AG10803 (cell line): ENCODE measurements at regions not wholly inside any gene's neighbourhood (a gene's known extent, or its start where the extent isn't known, plus 50 kb on each side); places are given as distances from the start of the nearest gene placed in this dataset.

ENCODE experiments used
- DNase-seq: peaks from one replicate; pipeline ENCODE4 v3.0.0; 2010; ENCODE audit warnings: low read depth
- H3K4me3 ChIP-seq: 2 replicates; pipeline ENCODE4 v1.5.1; 2011; ENCODE audit warnings: mild to moderate bottlenecking, low read length, control low read depth
- CTCF ChIP-seq: conservative IDR thresholded peaks from 2 replicates; pipeline ENCODE4 v1.5.1; 2011; ENCODE audit warnings: mild to moderate bottlenecking, low read length, control low read depth, inconsistent platforms

GRCh38 chr4:138078751-138079520 lies 163.2 kb downstream of the SLC7A11 start:
- no peak overlapping the region for H3K4me3 ChIP-seq
- DNase-seq, result peak; percentile 29
- no peak for TF ChIP-seq CTCF

- DNase-seq, result no peak
- no peak for TF ChIP-seq CTCF
These were observed 163.9 kb downstream of the SLC7A11 start for GRCh38 chr4:138078253-138078652.

GRCh38 chr4:138076561-138076960 lies 165.6 kb downstream of the SLC7A11 start:
- TF ChIP-seq CTCF, result no peak
- H3K4me3 ChIP-seq, result no peak overlapping the region
- no peak for DNase-seq

More at GRCh38 chr4:138078253-138078652, 163.9 kb downstream of the SLC7A11 start:
- H3K4me3 ChIP-seq, result no peak overlapping the region

GRCh38 chr4:138070816-138071215 lies 171.3 kb downstream of the SLC7A11 start:
- no peak for TF ChIP-seq CTCF
- no peak for DNase-seq
- no peak overlapping the region for H3K4me3 ChIP-seq

GRCh38 chr4:138063581-138063980 lies 178.6 kb downstream of the SLC7A11 start:
- H3K4me3 ChIP-seq, result no peak overlapping the region
- no peak for TF ChIP-seq CTCF

GRCh38 chr4:138062929-138063328 lies 179.2 kb downstream of the SLC7A11 start:
- DNase-seq, result peak; percentile 49
- no peak overlapping the region for H3K4me3 ChIP-seq
- TF ChIP-seq CTCF, result peak; percentile 22; the same call in 1 of the 2 replicates

More at GRCh38 chr4:138063581-138063980, 178.6 kb downstream of the SLC7A11 start:
- DNase-seq, result no peak

- no peak for TF ChIP-seq CTCF
- no peak overlapping the region for H3K4me3 ChIP-seq
- no peak for DNase-seq
These were observed 185.6 kb downstream of the SLC7A11 start for GRCh38 chr4:138056541-138056940.
